Posterior cingulate gyrus (tissue), 11 donors: ENCODE measurements at regions not wholly inside any gene's neighbourhood (a gene's known extent, or its start where the extent isn't known, plus 50 kb on each side); places are given as distances from the start of the nearest gene placed in this dataset.

Experiments used
- DNase-seq, 10 donors: peaks; one replicate each; pipeline versions ENCODE4 v3.0.0 to v3.0.0-alpha.2; 2020 to 2021; ENCODE audit warnings: mixed read lengths in 3 of 10
- intact Hi-C: fragments of 100-400 bp; cut with DNase I; formaldehyde crosslinking; loops from one replicate; pipeline ENCODE4 v1.15.1; 2023

GRCh38 chr13:65907666-65908525 lies 1322.2 kb downstream of the PCDH9 start:
- peak in 1 of 10 donors; percentile 24 for DNase-seq
- intact Hi-C loops: no loop called here

GRCh38 chr13:65901723-65902122 lies 1328.4 kb downstream of the PCDH9 start:
- no peak for DNase-seq
- intact Hi-C loops: no loop called here

- no peak for DNase-seq
Measured at GRCh38 chr13:65894049-65894448, 1336.1 kb downstream of the PCDH9 start.

GRCh38 chr13:65892859-65893258 lies 1337.3 kb downstream of the PCDH9 start:
- intact Hi-C loops: no loop called here
- no peak for DNase-seq

More at GRCh38 chr13:65894049-65894448, 1336.1 kb downstream of the PCDH9 start:
- intact Hi-C loops: no loop called here

- intact Hi-C loops: no loop called here
- no peak for DNase-seq
Measured at GRCh38 chr13:65889368-65889767, 1340.8 kb downstream of the PCDH9 start.

- intact Hi-C loops: no loop called here
Measured at GRCh38 chr13:65882810-65883209, 1347.3 kb downstream of the PCDH9 start.

GRCh38 chr13:65881561-65882155 lies 1348.5 kb downstream of the PCDH9 start:
- intact Hi-C loops: no loop called here
- DNase-seq: no peak

More at GRCh38 chr13:65882810-65883209, 1347.3 kb downstream of the PCDH9 start:
- DNase-seq: no peak

- DNase-seq: no peak
- intact Hi-C loops: no loop called here
Measured at GRCh38 chr13:65875031-65875430, 1355.1 kb downstream of the PCDH9 start.

- no peak for DNase-seq
- intact Hi-C loops: no loop called here
Measured at GRCh38 chr13:65872448-65872847, 1357.7 kb downstream of the PCDH9 start.

GRCh38 chr13:65868884-65869283 lies 1361.3 kb downstream of the PCDH9 start:
- DNase-seq: no peak
- intact Hi-C loops: no loop called here

GRCh38 chr13:65868099-65868498 lies 1362.0 kb downstream of the PCDH9 start:
- no peak for DNase-seq
- intact Hi-C loops: no loop called here

- no peak for DNase-seq
- intact Hi-C loops: no loop called here
Measured at GRCh38 chr13:65866138-65866537, 1364.0 kb downstream of the PCDH9 start.

GRCh38 chr13:65865206-65865605 lies 1364.9 kb downstream of the PCDH9 start:
- intact Hi-C loops: no loop called here
- DNase-seq: no peak

- DNase-seq: no peak
- intact Hi-C loops: no loop called here
Measured at GRCh38 chr13:65864039-65864438, 1366.1 kb downstream of the PCDH9 start.

- intact Hi-C loops: no loop called here
- no peak for DNase-seq
Measured at GRCh38 chr13:65860306-65860705, 1369.8 kb downstream of the PCDH9 start.

- no peak for DNase-seq
- intact Hi-C loops: no loop called here
Measured at GRCh38 chr13:65857942-65858565, 1372.1 kb downstream of the PCDH9 start.

- DNase-seq: no peak
- intact Hi-C loops: no loop called here
Measured at GRCh38 chr13:65856431-65856830, 1373.7 kb downstream of the PCDH9 start.

GRCh38 chr13:65855242-65855805 lies 1374.8 kb downstream of the PCDH9 start:
- no peak for DNase-seq

GRCh38 chr13:65854431-65854830 lies 1375.7 kb downstream of the PCDH9 start:
- intact Hi-C loops: no loop called here

More at GRCh38 chr13:65855242-65855805, 1374.8 kb downstream of the PCDH9 start:
- intact Hi-C loops: no loop called here

GRCh38 chr13:65844266-65844841 lies 1385.8 kb downstream of the PCDH9 start:
- peak in 3 of 10 donors; percentile 50 to 78 (median 55) for DNase-seq
- intact Hi-C loops: no loop called here

More at GRCh38 chr13:65854431-65854830, 1375.7 kb downstream of the PCDH9 start:
- DNase-seq: no peak

- intact Hi-C loops: no loop called here
- peak in 3 of 10 donors; percentile 57 to 75 (median 63) for DNase-seq
Measured at GRCh38 chr13:65843314-65843731, 1386.8 kb downstream of the PCDH9 start.
